HG03432 (cell line): ENCODE measurements at regions not wholly inside any gene's neighbourhood (a gene's known extent, or its start where the extent isn't known, plus 50 kb on each side); places are given as distances from the start of the nearest gene placed in this dataset.
"Not testable (repeated sequence)": the region's sequence is repeated elsewhere in the genome, so short reads cannot be mapped to it uniquely, and the experiment has no call there.

Experiments used
- ATAC-seq: cut with Tn5 transposase; IDR thresholded peaks from one replicate; pipeline ENCODE4 v1.9.1; 2021; ENCODE audit warnings: mild to moderate bottlenecking, moderate library complexity; ENCODE audit not compliant: unreplicated experiment

- ATAC-seq = no peak
Measured at GRCh38 chr6:81371930-81372329, 380.6 kb downstream of the TENT5A start.

GRCh38 chr6:81366972-81367371, 385.5 kb downstream of the TENT5A start:
- ATAC-seq = no peak

DNA sequence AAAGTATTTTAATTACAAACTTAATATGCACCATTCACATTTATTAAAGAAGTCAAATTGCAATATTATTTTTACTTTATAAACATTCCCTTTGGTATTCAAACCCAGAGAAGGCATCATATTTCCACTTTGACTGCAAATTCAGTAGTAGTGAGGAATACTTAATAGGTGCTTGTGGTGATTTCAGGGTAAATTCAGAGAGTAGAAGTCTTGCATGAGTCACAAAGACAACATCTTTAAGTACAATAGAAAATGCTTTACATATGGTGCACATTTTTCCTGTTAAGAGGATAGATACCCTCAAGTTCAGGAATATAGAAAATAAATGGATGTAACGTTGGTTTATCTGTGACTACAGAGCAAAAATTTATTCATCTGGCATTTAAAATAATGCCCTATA, 390.2 kb downstream of the TENT5A start:
- ATAC-seq = no peak

DNA sequence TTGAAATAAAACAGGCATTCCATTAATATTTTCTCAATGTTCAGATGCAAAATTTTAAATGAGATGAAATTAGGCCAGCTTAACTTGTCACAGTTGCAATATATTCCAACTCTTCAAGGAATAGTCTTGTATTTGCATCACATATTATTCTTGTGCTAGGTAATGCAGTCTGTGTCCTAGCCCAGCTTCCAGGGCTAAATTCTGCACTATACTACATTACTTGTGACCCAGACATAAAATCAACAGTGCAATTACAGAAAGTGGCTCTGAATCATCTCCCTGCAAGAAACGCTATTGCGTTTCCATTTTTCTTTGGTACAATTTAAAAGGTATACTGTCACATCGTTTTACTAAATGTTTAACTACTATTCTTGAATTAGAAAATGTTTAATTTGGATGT, 399.2 kb downstream of the TENT5A start:
- ATAC-seq = no peak

- ATAC-seq = not testable (repeated sequence)
Measured at GRCh38 chr6:81344026-81344425, 408.5 kb downstream of the TENT5A start.

DNA sequence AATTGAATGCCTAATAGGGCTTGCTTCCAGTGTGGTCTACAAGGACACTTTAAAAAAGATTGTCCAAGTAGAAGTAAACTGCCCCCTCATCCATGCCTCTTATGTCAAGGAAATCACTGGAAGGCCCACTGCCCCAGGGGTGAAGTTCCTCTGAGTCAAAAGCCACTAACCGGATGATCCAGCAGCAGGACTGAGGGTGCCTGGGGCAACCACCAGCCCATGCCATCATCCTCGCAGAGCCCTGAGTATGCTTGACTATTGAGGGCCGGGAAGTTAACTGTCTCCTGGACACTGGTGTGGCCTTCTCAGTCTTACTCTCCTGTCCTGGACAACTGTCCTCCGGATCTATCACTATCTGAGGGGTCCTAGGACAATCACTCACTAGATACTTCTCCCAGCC, 411.5 kb downstream of the TENT5A start:
- no peak for ATAC-seq

GRCh38 chr6:81331526-81331925, 421.0 kb downstream of the TENT5A start:
- no peak for ATAC-seq

DNA sequence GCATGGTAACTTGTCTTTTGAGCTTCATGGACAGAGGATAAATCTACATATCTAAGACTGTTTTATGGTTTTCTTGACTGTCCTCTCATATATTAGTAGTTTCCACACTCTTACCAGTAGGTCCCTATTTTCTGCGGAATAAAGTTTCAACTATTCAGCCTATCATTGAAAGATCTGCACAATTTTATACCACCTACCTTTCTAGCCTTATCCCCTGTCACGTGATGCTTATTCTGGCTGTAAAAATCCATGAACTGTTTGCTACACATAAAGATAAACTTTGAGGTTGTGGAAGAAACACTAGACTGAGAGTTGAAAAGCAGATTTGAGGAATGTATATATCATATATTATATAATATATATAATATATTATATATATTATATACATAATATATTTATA, 423.8 kb downstream of the TENT5A start:
- ATAC-seq = no peak

GRCh38 chr6:81326881-81327561, 425.5 kb downstream of the TENT5A start:
- ATAC-seq = no peak

- no peak for ATAC-seq
Measured at GRCh38 chr6:81309811-81310210, 442.7 kb downstream of the TENT5A start.

DNA sequence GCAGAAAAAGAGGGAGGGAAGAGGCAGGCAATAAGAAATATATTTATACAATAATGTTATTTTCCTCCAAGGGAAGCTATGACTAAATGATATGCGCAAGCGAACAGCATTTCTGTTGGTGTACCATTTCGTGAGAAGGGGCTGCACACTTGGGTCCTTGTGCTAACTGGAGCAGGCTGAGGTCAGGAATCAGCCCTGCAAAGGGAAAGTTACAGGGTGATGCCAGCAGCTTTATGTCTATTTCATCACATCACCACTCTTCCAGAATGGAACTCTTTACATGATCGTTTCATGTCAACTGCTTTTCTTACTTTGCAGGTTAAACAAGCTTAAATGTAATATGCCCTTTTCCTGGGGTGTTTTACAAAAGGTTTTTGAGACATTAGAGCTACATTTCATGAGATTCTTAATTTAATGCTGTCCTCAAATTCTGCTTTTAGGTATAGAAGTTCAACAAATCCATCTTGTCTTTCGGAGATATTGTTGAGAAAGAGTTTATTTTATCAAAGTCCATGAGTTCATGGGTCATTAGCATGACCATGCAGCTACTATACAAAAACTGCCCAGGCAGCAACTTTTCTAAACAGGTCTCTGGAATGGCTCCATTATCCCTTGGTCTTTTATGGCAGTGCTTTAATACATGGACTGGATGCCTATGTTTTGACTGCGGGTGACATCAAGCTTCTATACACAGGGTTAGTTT, 443.8 kb downstream of the TENT5A start:
- no peak for ATAC-seq

DNA sequence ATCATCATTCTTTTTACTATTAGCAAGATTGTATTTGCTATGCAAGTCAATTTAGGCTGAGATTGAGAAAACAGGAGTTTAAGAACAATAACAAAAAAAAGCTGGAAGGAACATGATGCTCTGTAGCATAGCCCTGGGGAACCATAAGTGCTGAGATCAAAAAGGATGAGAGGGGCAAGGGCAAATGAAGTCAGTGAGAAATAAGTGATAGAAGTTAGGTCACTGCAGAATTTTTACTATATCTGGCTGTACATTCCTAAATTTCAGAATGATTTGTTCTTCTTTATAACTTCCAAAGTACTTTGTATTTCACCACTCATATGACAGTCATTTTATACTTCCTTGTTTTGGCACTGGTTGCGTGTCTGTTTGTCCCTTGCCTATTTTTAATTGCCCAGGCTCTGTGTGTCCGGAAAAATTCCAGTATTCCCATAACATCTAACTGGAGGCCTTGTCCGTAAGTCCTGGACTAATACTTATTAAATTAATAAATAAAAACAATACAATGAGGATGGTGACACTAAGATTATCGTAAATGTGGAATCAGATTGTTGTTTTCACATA, 444.7 kb downstream of the TENT5A start:
- no peak for ATAC-seq

- no peak for ATAC-seq
Measured at GRCh38 chr6:81304466-81304865, 448.0 kb downstream of the TENT5A start.

DNA sequence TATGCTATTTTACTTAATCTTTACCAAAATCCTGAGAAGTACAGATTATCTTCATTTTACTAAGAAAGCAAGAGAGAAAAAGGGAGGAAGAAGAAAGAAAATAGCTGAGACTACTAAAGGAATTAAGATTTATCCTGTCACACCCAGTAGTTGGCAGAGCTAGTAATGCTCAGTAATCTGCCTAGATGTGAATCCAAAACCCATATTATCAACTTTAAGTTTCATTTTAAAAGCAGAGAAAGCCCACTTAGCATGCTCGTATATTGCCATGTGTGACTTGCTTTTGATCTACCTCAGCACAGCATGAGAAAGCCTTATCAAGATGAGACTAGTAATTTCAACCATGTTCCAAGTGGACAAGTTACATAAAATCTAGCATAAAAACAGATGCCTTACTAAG, 451.5 kb downstream of the TENT5A start:
- ATAC-seq = no peak

DNA sequence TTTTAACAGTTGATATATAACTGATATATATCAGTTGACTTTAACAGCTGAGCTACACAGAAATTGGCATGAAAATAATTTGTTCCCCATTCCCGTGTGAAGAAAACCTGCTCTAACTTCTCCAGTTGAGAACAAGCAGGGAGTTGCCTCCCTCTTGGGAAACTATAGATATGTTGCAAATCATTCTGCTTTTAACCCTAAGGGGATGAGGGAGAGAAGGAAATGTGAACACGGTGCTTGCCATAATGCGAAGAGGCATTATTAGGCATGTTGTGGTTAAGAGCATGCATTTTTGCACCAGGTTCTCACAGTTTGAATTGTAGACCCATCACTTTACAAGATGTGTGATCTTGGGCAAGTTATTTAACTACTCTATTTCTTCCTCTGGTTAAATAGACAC, 453.7 kb downstream of the TENT5A start:
- ATAC-seq = no peak

DNA sequence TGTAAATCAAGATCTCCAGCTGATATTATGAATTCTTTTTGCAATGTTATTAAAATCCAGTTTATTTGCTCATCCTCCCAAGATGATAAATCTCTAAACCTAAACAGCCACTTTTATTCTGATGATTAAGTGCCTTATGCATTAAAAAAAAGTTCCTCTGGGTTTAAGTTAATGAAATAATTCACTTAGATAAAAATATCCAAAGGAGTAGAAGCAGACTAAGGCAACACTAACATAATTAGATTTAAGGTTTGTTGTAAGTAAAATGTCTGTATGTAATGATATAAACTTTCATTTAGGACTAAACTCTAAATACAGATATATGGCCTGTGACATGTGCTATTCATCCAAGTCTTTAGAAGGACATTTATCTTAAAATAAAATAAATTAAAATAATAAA, 457.2 kb downstream of the TENT5A start:
- ATAC-seq = no peak

DNA sequence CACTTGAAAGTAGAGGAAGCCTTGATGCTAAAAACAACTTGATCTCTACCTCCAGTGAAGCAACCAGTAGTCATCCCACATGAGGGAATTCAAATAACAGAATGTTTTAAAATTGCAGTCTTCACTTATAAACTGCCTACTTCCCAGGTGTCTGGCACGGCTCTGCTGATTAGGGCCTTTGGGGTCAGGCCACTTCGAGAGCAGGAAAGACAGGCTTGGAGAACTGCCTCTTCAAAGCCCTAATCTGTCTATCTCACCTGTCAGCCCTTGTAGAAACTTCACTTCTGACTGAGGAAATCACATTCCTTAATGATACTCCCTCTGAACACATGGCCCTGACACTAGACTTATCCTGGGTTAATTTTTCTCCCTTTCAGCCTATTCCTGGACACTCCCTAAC, 458.6 kb downstream of the TENT5A start:
- ATAC-seq = no peak

- ATAC-seq = no peak
Measured at GRCh38 chr6:81289229-81289628, 463.3 kb downstream of the TENT5A start.

GRCh38 chr6:81265106-81265505, 487.4 kb downstream of the TENT5A start:
- ATAC-seq = no peak

GRCh38 chr6:81263531-81264168, 488.8 kb downstream of the TENT5A start:
- no peak for ATAC-seq

DNA sequence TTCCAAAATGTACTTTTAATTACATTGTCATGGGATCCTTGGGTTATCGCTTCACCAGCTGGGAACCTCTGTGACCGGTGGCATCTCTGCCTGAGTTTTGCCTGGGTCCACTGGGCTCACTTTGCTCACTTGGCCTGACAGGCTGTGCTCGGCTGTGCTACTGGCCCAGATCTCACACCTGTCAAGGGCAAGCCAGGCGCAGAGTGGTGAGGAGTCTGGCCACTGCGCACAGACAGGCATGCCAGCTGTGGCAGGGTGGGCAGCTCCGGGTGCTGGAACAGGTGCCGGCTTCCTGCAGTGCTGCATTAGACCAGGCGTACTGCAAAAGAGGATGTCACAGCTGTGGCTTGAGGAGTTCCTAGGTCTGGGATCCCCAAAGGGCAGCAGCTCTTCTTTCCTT, 489.8 kb downstream of the TENT5A start:
- no peak for ATAC-seq

DNA sequence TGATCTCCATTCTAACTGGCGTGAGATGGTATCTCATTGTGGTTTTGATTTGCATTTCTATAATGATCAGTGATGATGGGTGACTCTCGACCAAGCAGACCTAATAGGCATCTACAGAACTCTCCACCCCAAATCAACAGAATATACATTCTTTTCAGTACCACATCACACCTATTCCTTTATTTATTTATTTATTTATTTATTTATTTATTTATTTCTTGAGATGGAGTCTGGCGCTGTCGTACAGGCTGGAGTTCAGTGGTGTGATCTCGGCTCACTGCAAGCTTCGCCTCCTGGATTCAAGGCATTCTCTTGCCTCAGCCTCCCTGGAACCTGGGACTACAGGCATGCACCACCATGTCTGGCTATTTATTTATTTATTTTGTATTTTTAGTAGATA, 496.3 kb downstream of the TENT5A start:
- ATAC-seq = not testable (repeated sequence)
